ENCODE measurements at regions not wholly inside any gene's neighbourhood (a gene's known extent, or its start where the extent isn't known, plus 50 kb on each side); places are given as distances from the start of the nearest gene placed in this dataset.

DNA sequence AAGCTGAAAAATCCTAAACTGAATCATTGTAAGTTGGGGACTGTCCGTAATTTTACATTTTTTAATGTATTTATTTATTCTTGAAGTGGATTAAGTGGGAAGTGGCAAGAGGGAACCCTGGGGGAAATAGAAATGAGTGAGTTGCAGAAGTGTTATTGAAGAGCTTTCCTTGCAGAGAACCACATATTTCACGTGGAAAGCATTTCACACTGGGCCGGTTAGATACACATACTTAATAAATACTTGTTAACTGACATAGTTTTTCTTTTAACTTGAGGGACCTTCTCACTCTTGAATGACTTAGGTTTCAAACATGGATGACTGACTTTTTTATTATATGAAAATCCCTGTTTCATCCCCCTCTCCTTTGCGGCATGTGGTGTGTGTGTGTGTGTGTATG, 239.3 kb downstream of the LMO4 start:
- 95% methylated on average over 4 of the region's 4 CpGs for WGBS
- no peaks in the 10 kb centered on the region for H3K9me3 ChIP-seq (ENCODE audit: control insufficient read depth in 4 of 4, low read length in 3 of 4)
- DNase-seq (ENCODE audit: low spot score), result no peak
- H3K4me1 ChIP-seq (ENCODE audit: control insufficient read depth in 4 of 4, insufficient read depth in 4 of 4, low read length in 3 of 4), result no peaks in the 10 kb centered on the region
- H3K27ac ChIP-seq (ENCODE audit: low read depth in 1 of 2, low read length in 2 of 2), result no peak overlapping the region
- H3K4me3 ChIP-seq (ENCODE audit: low read depth in 1 of 3, low read length in 3 of 3), result no peak overlapping the region
- no peaks in the 10 kb centered on the region for H3K27me3 ChIP-seq (ENCODE audit: control insufficient read depth in 4 of 4, insufficient read depth in 4 of 4, low read length in 3 of 4)
- H3K36me3 ChIP-seq (ENCODE audit: control insufficient read depth in 4 of 4, insufficient read depth in 3 of 4, low read depth in 1 of 4, low read length in 3 of 4), result no peaks in the 10 kb centered on the region
- H3K9ac ChIP-seq (ENCODE audit: low read depth in 1 of 2, low read length in 2 of 2), result no peak overlapping the region
- TF ChIP-seq, protein P1, sequence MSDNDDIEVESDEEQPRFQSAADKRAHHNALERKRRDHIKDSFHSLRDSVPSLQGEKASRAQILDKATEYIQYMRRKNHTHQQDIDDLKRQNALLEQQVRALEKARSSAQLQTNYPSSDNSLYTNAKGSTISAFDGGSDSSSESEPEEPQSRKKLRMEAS (IDR thresholded peaks at IDR 0.05), result no peak
- no peak for TF ChIP-seq RXRA (IDR thresholded peaks at IDR 0.05)
- TF ChIP-seq, protein P2, sequence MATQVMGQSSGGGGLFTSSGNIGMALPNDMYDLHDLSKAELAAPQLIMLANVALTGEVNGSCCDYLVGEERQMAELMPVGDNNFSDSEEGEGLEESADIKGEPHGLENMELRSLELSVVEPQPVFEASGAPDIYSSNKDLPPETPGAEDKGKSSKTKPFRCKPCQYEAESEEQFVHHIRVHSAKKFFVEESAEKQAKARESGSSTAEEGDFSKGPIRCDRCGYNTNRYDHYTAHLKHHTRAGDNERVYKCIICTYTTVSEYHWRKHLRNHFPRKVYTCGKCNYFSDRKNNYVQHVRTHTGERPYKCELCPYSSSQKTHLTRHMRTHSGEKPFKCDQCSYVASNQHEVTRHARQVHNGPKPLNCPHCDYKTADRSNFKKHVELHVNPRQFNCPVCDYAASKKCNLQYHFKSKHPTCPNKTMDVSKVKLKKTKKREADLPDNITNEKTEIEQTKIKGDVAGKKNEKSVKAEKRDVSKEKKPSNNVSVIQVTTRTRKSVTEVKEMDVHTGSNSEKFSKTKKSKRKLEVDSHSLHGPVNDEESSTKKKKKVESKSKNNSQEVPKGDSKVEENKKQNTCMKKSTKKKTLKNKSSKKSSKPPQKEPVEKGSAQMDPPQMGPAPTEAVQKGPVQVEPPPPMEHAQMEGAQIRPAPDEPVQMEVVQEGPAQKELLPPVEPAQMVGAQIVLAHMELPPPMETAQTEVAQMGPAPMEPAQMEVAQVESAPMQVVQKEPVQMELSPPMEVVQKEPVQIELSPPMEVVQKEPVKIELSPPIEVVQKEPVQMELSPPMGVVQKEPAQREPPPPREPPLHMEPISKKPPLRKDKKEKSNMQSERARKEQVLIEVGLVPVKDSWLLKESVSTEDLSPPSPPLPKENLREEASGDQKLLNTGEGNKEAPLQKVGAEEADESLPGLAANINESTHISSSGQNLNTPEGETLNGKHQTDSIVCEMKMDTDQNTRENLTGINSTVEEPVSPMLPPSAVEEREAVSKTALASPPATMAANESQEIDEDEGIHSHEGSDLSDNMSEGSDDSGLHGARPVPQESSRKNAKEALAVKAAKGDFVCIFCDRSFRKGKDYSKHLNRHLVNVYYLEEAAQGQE (IDR thresholded peaks at IDR 0.05), result no peak
- TF ChIP-seq EGR1 (IDR thresholded peaks at IDR 0.05; ENCODE audit: low read depth in 2 of 2), result no peak

DNA sequence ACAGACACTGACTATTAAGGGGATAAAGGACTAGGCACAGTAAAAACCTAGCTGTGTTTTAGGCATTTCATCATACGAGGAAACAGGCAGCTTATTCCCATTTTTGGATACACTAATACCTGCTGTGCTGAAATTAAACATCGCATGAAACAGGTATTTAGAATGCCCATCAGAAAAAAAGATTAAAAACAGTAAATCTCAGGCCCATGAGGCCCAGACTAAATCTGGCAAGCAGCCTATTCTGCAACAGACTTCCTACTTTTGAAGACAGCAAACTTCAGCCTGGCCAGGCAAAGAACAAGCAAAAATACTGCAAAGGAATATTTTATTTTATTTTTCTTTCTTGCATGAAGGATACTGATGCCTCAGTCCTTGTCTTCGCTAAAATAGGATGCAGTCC, 240.2 kb downstream of the LMO4 start:
- WGBS, result 82% methylated on average over 3 of the region's 3 CpGs
- Histone ChIP-seq H3K9me3 (ENCODE audit: control insufficient read depth in 4 of 4, low read length in 3 of 4) (no peaks in the 10 kb centered on the region), H3K9ac (ENCODE audit: low read depth in 1 of 2, low read length in 2 of 2) (no peak overlapping the region), H3K4me3 (ENCODE audit: low read depth in 1 of 3, low read length in 3 of 3) (no peak overlapping the region), H3K27me3 (ENCODE audit: control insufficient read depth in 4 of 4, insufficient read depth in 4 of 4, low read length in 3 of 4) (no peaks in the 10 kb centered on the region), H3K36me3 (ENCODE audit: control insufficient read depth in 4 of 4, insufficient read depth in 3 of 4, low read depth in 1 of 4, low read length in 3 of 4) (no peaks in the 10 kb centered on the region), H3K27ac (ENCODE audit: low read depth in 1 of 2, low read length in 2 of 2) (no peak overlapping the region), H3K4me1 (ENCODE audit: control insufficient read depth in 4 of 4, insufficient read depth in 4 of 4, low read length in 3 of 4) (no peaks in the 10 kb centered on the region)
- no peak for DNase-seq (ENCODE audit: low spot score)
- TF ChIP-seq HNF4G (IDR thresholded peaks at IDR 0.05), result no peak
- TF ChIP-seq, protein P2 (IDR thresholded peaks at IDR 0.05), result no peak
- TF ChIP-seq, protein P3, sequence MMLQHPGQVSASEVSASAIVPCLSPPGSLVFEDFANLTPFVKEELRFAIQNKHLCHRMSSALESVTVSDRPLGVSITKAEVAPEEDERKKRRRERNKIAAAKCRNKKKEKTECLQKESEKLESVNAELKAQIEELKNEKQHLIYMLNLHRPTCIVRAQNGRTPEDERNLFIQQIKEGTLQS (IDR thresholded peaks at IDR 0.05), result no peak
- TF ChIP-seq, protein P4, sequence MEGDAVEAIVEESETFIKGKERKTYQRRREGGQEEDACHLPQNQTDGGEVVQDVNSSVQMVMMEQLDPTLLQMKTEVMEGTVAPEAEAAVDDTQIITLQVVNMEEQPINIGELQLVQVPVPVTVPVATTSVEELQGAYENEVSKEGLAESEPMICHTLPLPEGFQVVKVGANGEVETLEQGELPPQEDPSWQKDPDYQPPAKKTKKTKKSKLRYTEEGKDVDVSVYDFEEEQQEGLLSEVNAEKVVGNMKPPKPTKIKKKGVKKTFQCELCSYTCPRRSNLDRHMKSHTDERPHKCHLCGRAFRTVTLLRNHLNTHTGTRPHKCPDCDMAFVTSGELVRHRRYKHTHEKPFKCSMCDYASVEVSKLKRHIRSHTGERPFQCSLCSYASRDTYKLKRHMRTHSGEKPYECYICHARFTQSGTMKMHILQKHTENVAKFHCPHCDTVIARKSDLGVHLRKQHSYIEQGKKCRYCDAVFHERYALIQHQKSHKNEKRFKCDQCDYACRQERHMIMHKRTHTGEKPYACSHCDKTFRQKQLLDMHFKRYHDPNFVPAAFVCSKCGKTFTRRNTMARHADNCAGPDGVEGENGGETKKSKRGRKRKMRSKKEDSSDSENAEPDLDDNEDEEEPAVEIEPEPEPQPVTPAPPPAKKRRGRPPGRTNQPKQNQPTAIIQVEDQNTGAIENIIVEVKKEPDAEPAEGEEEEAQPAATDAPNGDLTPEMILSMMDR (IDR thresholded peaks at IDR 0.05; ENCODE audit: low read depth, low read length, missing input control), result no peak
- no peak for TF ChIP-seq JUND (IDR thresholded peaks at IDR 0.05)
- no peak for TF ChIP-seq RAD21 (IDR thresholded peaks at IDR 0.05)
- TF ChIP-seq, protein P5, sequence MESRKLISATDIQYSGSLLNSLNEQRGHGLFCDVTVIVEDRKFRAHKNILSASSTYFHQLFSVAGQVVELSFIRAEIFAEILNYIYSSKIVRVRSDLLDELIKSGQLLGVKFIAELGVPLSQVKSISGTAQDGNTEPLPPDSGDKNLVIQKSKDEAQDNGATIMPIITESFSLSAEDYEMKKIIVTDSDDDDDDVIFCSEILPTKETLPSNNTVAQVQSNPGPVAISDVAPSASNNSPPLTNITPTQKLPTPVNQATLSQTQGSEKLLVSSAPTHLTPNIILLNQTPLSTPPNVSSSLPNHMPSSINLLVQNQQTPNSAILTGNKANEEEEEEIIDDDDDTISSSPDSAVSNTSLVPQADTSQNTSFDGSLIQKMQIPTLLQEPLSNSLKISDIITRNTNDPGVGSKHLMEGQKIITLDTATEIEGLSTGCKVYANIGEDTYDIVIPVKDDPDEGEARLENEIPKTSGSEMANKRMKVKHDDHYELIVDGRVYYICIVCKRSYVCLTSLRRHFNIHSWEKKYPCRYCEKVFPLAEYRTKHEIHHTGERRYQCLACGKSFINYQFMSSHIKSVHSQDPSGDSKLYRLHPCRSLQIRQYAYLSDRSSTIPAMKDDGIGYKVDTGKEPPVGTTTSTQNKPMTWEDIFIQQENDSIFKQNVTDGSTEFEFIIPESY (IDR thresholded peaks at IDR 0.05), result no peak
- no peak for TF ChIP-seq TAF1 (conservative IDR thresholded peaks at IDR 0.05)
- TF ChIP-seq EGR1 (IDR thresholded peaks at IDR 0.05; ENCODE audit: low read depth in 2 of 2), result no peak
- no peak for TF ChIP-seq HNF4A (conservative IDR thresholded peaks at IDR 0.05)
- TF ChIP-seq YY1 (IDR thresholded peaks at IDR 0.05), result no peak
- TF ChIP-seq FOXA1 (IDR thresholded peaks at IDR 0.05), result no peak
- TF ChIP-seq RXRA (IDR thresholded peaks at IDR 0.05), result no peak
- no peak for TF ChIP-seq NR2F2 (IDR thresholded peaks at IDR 0.05)
- TF ChIP-seq, protein P1 (IDR thresholded peaks at IDR 0.05), result no peak
- no peak for TF ChIP-seq FOXA2 (IDR thresholded peaks at IDR 0.05)
- no peak for TF ChIP-seq GABPA (IDR thresholded peaks at IDR 0.05 in 1 of 2, conservative IDR thresholded peaks at IDR 0.05 in 1 of 2)
- TF ChIP-seq SP1 (IDR thresholded peaks at IDR 0.05), result no peak
